Upper lobe of left lung (tissue), 6 donors: ENCODE measurements at regions not wholly inside any gene's neighbourhood (a gene's known extent, or its start where the extent isn't known, plus 50 kb on each side); places are given as distances from the start of the nearest gene placed in this dataset.

Experiments used
- ATAC-seq, 2 donors: fragments of 200-7000 bp; cut with Tn5 transposase; one replicate each; pipeline ENCODE4 v1.9.1; 2022; ENCODE audit warnings: mild to moderate bottlenecking in 2 of 2, moderate library complexity in 2 of 2; ENCODE audit not compliant: low FRiP score in 2 of 2
- DNase-seq, 2 donors: peaks; one replicate each; pipeline ENCODE4 v3.0.0-alpha.2; 2019 to 2020
- H3K27ac ChIP-seq, 4 donors: fragments of 200-600 bp; sonication (generic); one replicate each; pipeline ENCODE4 v1.5.1; 2016 to 2019
- H3K27me3 ChIP-seq, 4 donors: fragments of 200-600 bp; sonication (generic); one replicate each; pipeline ENCODE4 v1.5.1; 2017 to 2019
- H3K36me3 ChIP-seq, 4 donors: fragments of 200-600 bp; sonication (generic); one replicate each; pipeline ENCODE4 v1.5.1; 2016 to 2019
- H3K4me1 ChIP-seq, 4 donors: fragments of 200-600 bp; sonication (generic); one replicate each; pipeline ENCODE4 v1.5.1; 2018 to 2019
- H3K4me3 ChIP-seq, 4 donors: fragments of 200-600 bp; sonication (generic); one replicate each; pipeline ENCODE4 v1.5.1; 2017 to 2019; ENCODE audit warnings: mild to moderate bottlenecking in 2 of 4, moderate library complexity in 1 of 4
- H3K9me3 ChIP-seq, 4 donors: fragments of 200-600 bp; sonication (generic); one replicate each; pipeline ENCODE4 v1.5.1; 2018 to 2019
- EP300 ChIP-seq, 4 donors: sonication (generic); formaldehyde crosslinking; IDR thresholded peaks; one replicate each; pipeline ENCODE4 v1.5.1; 2017; ENCODE audit warnings: antibody characterized with exemption in 4 of 4, control low read depth in 2 of 4
- POLR2A ChIP-seq, 4 donors: fragments of 450-650 bp; IDR thresholded peaks; one replicate each; pipeline ENCODE4 v1.5.1; 2016 to 2017; ENCODE audit warnings: antibody characterized with exemption in 4 of 4, mild to moderate bottlenecking in 2 of 4
- POLR2AphosphoS5 ChIP-seq, 2 donors: sonication (generic); formaldehyde crosslinking; IDR thresholded peaks; one replicate each; pipeline ENCODE4 v1.5.1; 2017; ENCODE audit warnings: antibody characterized with exemption in 2 of 2
- WGBS, 2 donors: methylation state at CpG; one replicate each; pipeline ENCODE4 v1.1.5; 2017 to 2018; 5-methylcytosine and 5-hydroxymethylcytosine counted together
- TF ChIP-seq, protein P1 (sequence below), 6 experiments: fragments of 450-650 bp in 4 of 6; fragments of 200-600 bp in 2 of 6; sonication (generic) in 2 of 6; IDR thresholded peaks; one replicate each; pipeline ENCODE4 v1.5.1; 2016 to 2019; ENCODE audit warnings: antibody characterized with exemption in 6 of 6
- donor health status: DM: no; HTN: no; CAD: no; lungs with moderate emphysema.
- donor health status: DM: no; HTN: yes; CAD: no; lungs with severe emphysema.

DNA sequence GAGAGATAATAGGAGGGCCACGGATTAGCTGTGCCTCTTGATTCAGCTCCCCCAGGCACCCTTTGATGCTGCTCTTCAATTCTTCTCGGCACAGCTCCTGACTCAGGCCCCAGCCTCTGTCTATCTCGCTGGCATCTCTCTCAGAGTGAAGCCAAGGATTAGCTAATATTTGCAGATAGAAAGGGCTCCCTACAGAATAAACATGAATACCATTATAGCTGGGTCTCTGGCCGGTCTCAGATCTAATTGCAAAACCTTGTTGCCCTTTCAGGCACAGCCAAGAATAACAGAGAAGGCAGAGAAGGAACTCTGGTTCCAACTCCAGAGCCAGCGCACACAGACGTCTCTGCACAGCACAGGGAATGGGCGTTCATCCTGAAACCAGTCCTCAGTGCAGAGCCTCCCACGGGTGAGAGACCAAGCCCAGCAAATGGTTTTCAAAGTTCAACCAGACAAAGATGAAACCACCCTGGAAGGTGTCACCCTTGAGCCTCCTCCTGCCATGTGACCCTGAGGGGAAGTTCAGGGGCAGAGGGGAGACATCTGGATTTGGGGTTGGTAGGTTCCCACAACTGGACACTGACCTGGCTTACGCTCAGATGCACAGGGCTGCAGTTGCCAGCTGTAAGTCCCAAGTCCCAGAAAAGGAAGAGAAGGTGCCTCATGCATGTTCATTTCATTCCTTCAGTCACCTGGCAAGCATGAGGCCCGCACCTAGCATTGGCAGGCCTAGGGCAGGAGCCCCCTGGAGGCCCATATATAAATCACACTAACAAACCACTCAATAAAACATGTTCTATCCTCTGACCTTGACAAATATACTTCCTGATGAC lies 394.0 kb downstream of the NPHP4 start:
- ATAC-seq (peak in 1 of 2 donors; percentile 44), DNase-seq (no peak)
- no peak overlapping the region for H3K4me3 ChIP-seq
- H3K9me3 ChIP-seq = no peaks in the 10 kb centered on the region
- no peak overlapping the region for H3K27ac ChIP-seq
- H3K36me3 ChIP-seq = no peaks in the 10 kb centered on the region
- no peaks in the 10 kb centered on the region for H3K27me3 ChIP-seq
- H3K4me1 ChIP-seq = peaks cover 0 to 17% (median 5%) of the 10 kb centered on the region in 4 donors
- no peak for TF ChIP-seq EP300 (IDR thresholded peaks at IDR 0.05)
- 45 to 48% methylated on average over 4 to 10 of the region's 10 CpGs for WGBS, 2 donors

DNA sequence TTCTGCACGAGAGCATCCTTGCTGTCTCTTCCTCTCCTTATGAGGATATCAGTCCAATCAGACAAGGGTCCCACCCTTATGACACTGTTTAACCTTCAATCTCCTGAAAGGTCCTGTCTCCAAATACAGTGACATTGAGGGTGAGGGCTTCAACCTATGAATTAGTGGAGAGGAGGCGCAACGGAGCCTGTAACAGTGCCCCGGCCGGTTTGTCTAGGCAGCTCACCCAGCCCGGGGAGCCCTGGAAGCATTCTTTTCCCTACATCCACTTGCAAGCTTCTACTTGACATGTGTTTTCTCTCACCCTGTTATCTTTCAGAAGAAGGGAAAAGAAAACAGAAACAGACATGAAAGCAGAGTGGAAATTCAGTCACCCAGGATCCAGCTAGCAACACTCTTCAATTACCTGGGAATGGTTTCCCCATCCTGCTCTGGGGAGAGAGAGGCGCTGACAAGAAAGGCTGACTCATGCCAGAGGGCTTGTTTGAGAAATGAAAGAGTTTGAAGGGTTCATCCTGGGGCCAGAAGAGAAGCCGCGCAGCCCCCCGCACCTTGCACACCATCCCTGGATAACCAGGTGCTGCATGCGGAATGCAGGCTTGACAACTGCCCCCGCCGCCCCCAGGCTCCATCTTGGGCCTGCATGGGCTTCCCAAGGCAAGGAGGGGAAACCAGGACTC lies 394.9 kb downstream of the NPHP4 start:
- Histone ChIP-seq H3K4me3 (no peak overlapping the region), H3K27ac (no peak overlapping the region), H3K27me3 (no peaks in the 10 kb centered on the region), H3K36me3 (no peaks in the 10 kb centered on the region), H3K9me3 (no peaks in the 10 kb centered on the region), H3K4me1 (peaks cover 0 to 17% (median 5%) of the 10 kb centered on the region in 4 donors)
- TF ChIP-seq POLR2A (IDR thresholded peaks at IDR 0.05) (no peak), POLR2AphosphoS5 (IDR thresholded peaks at IDR 0.05) (no peak), EP300 (IDR thresholded peaks at IDR 0.05) (no peak)
- TF ChIP-seq, protein P1, sequence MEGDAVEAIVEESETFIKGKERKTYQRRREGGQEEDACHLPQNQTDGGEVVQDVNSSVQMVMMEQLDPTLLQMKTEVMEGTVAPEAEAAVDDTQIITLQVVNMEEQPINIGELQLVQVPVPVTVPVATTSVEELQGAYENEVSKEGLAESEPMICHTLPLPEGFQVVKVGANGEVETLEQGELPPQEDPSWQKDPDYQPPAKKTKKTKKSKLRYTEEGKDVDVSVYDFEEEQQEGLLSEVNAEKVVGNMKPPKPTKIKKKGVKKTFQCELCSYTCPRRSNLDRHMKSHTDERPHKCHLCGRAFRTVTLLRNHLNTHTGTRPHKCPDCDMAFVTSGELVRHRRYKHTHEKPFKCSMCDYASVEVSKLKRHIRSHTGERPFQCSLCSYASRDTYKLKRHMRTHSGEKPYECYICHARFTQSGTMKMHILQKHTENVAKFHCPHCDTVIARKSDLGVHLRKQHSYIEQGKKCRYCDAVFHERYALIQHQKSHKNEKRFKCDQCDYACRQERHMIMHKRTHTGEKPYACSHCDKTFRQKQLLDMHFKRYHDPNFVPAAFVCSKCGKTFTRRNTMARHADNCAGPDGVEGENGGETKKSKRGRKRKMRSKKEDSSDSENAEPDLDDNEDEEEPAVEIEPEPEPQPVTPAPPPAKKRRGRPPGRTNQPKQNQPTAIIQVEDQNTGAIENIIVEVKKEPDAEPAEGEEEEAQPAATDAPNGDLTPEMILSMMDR (IDR thresholded peaks at IDR 0.05) = no peak
- peak in 1 of 2 donors; percentile 58 for DNase-seq
- ATAC-seq = no peak
- WGBS, 2 donors = 50 to 74% methylated on average over 12 to 13 of the region's 13 CpGs

DNA sequence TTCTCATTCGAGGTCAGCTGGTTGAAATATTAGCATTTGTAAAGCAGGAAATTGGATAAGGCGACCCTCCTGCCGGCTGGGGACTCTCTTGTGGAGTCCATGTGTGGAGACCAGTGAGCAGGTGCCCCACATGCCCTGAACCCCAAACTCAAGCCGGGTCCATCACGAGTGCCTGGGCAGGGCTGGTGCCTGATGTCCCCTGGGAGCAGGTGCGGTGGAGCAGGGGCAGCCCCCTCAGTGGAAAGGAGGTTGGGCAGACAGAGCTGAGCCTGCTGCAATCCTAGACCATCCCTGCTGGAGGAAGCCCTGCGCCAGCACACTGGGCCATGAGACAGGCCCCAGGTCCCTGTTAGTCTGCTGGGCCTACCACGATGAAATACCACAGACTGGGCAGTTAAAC lies 395.6 kb downstream of the NPHP4 start:
- no peak for ATAC-seq
- Histone ChIP-seq H3K9me3 (no peaks in the 10 kb centered on the region), H3K4me3 (no peak overlapping the region), H3K36me3 (no peaks in the 10 kb centered on the region), H3K27me3 (no peaks in the 10 kb centered on the region), H3K4me1 (peaks cover 0 to 17% (median 5%) of the 10 kb centered on the region in 4 donors), H3K27ac (no peak overlapping the region)
- TF ChIP-seq, protein P1 (IDR thresholded peaks at IDR 0.05) = no peak
- TF ChIP-seq POLR2AphosphoS5 (IDR thresholded peaks at IDR 0.05) (no peak), POLR2A (IDR thresholded peaks at IDR 0.05) (no peak), EP300 (IDR thresholded peaks at IDR 0.05) (no peak)
- peak in 1 of 2 donors; percentile 52 for DNase-seq
- 56 to 83% methylated on average over 3 to 8 of the region's 8 CpGs for WGBS, 2 donors

DNA sequence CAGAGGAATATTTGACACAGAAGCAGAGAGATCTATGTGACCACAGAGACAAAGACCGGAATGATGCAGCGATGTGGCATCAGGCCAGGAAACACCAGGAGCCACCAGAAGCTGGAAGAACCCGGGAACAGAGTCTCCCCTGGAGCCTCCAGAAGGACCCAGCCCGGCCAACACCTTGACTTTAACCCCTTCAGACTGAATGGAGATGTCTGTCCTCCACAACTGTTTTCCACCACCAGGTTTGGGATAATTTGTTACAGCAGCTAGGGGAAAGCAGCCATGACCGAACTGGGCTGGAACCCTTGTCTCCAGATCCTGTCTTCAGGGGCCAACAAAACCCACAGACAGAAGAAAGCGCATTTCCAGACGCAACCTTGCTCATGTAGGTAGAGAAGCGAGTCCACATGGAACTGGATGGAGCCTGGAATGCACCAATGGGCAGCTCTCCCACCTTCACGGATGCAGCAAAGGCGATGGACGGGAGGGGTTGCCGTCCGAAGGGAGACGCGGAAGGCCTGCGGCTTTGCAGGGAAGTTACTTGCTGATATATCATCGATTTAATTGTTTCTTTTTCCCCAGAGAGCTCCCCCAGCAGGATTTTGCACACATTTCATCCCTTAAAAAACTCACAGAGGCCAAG lies 396.6 kb downstream of the NPHP4 start:
- no peaks in the 10 kb centered on the region for H3K27me3 ChIP-seq
- no peak overlapping the region for H3K4me3 ChIP-seq
- TF ChIP-seq POLR2AphosphoS5 (IDR thresholded peaks at IDR 0.05) (no peak), POLR2A (IDR thresholded peaks at IDR 0.05) (no peak), EP300 (IDR thresholded peaks at IDR 0.05) (no peak)
- TF ChIP-seq, protein P1 (IDR thresholded peaks at IDR 0.05) = no peak
- H3K9me3 ChIP-seq = peaks cover 5 to 7% (median 7%) of the 10 kb centered on the region in 4 donors
- no peaks in the 10 kb centered on the region for H3K36me3 ChIP-seq
- H3K27ac ChIP-seq = no peak overlapping the region
- 83 to 88% methylated on average over 17 of the region's 17 CpGs for WGBS, 2 donors
- DNase-seq (peak in 1 of 2 donors; percentile 31), ATAC-seq (no peak)
- peaks cover 0 to 17% (median 5%) of the 10 kb centered on the region in 4 donors for H3K4me1 ChIP-seq
